ENCODE measurements at regions not wholly inside any gene's neighbourhood (a gene's known extent, or its start where the extent isn't known, plus 50 kb on each side); places are given as distances from the start of the nearest gene placed in this dataset.

DNA sequence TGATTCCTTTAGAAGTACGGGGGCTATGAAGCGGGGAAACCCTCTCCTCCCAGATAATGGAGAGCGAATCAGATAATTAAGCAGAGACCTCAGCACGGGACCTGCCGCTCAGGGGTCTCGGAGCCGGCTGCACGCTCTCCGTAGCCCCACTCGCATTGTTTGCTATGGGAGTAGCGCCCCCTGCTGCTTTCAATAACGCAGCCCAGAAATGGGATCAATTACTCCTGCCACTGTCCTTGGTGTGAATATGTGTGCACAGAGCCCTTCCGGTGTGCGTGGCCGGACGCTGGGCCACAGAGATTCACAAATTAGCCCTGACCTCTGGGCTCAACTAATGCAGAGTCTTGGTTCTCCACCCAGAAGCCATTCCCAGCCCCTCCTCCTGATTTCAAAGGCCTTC lies 76.4 kb upstream of the TMEM132C start:
- Mint-ChIP-seq H3K27ac (no peak overlapping the region), H3K36me3 (no peaks in the 10 kb centered on the region), H3K4me3 (no peak overlapping the region), H3K4me1 (ENCODE audit: low read depth) (no peaks in the 10 kb centered on the region), H3K27me3 (no peaks in the 10 kb centered on the region), H3K9me3 (ENCODE audit: low read depth) (peaks cover 8% of the 10 kb centered on the region)

GRCh38 chr12:128191380-128191779 lies 75.6 kb upstream of the TMEM132C start:
- peaks cover 8% of the 10 kb centered on the region for H3K9me3 Mint-ChIP-seq (ENCODE audit: low read depth)
- no peak overlapping the region for H3K27ac Mint-ChIP-seq
- H3K27me3 Mint-ChIP-seq: no peaks in the 10 kb centered on the region
- H3K4me1 Mint-ChIP-seq (ENCODE audit: low read depth): no peaks in the 10 kb centered on the region
- H3K36me3 Mint-ChIP-seq: no peaks in the 10 kb centered on the region
- H3K4me3 Mint-ChIP-seq: no peak overlapping the region

DNA sequence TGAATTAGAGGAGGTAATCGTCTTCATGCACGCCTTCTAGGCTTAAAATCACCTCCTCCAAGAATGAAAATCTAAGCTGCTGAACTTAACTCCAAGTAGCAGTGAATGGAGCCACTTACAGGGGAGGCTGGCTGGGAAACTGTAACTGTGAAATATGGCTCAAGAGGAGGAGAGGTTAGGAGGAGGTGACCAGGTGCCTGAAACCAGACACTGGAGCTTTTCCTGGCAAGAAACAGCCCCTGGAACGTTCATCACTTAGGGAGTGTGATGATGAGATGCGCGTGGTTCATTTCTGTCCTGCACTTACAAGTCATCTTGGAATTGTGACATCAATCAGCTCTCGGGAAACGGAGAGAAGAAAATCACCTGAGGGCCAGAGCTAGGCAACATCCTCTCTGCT lies 62.3 kb upstream of the TMEM132C start:
- Mint-ChIP-seq H3K36me3 (no peaks in the 10 kb centered on the region), H3K4me3 (no peak overlapping the region), H3K9me3 (ENCODE audit: low read depth) (peaks cover 9% of the 10 kb centered on the region), H3K27me3 (no peaks in the 10 kb centered on the region), H3K27ac (no peak overlapping the region), H3K4me1 (ENCODE audit: low read depth) (no peaks in the 10 kb centered on the region)

DNA sequence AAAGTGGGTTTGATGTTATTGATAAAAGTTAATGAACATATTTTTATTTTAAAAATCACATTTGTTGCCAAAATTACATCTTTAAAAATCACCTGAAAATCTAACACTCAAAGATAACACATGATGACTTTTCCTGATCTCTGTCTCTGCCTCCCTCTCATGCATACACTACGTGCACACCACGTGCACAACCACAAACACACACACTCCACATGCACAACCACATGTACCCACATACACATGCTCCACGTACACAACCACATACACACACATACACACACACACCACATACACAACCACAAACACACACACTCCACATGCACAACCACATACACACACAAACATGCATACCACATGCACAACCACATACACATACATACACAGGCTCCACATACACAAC lies 61.8 kb upstream of the TMEM132C start:
- H3K36me3 Mint-ChIP-seq: no peaks in the 10 kb centered on the region
- H3K9me3 Mint-ChIP-seq (ENCODE audit: low read depth): peaks cover 5% of the 10 kb centered on the region
- no peaks in the 10 kb centered on the region for H3K27me3 Mint-ChIP-seq
- H3K4me1 Mint-ChIP-seq (ENCODE audit: low read depth): no peaks in the 10 kb centered on the region
- no peak overlapping the region for H3K4me3 Mint-ChIP-seq
- no peak overlapping the region for H3K27ac Mint-ChIP-seq

GRCh38 chr12:128205758-128206157 lies 61.2 kb upstream of the TMEM132C start:
- no peak overlapping the region for H3K4me3 Mint-ChIP-seq
- H3K27me3 Mint-ChIP-seq: no peaks in the 10 kb centered on the region
- no peaks in the 10 kb centered on the region for H3K36me3 Mint-ChIP-seq
- no peaks in the 10 kb centered on the region for H3K4me1 Mint-ChIP-seq (ENCODE audit: low read depth)
- H3K9me3 Mint-ChIP-seq (ENCODE audit: low read depth): peaks cover 2% of the 10 kb centered on the region
- H3K27ac Mint-ChIP-seq: no peak overlapping the region
